ENCODE measurements at regions not wholly inside any gene's neighbourhood (a gene's known extent, or its start where the extent isn't known, plus 50 kb on each side); places are given as distances from the start of the nearest gene placed in this dataset.

GRCh38 chr18:78908462-78909260 lies 71.0 kb upstream of the SALL3 start:
- intact Hi-C loops (cut with DNase I; ENCODE audit: low total_unique reads): no loop called here
- no peaks in the 10 kb centered on the region for H3K36me3 ChIP-seq
- no peak overlapping the region for H3K27ac ChIP-seq
- no peaks in the 10 kb centered on the region for H3K27me3 ChIP-seq
- no peaks in the 10 kb centered on the region for H3K4me1 ChIP-seq
- in situ Hi-C loops (cut with MboI; ENCODE audit: low pct_ligation_motif_present in 1 of 4, low pct_unique_long_range_greater_than_20kb in 1 of 4, low sequenced_read_pairs in 3 of 4): loop anchor here in 1 of 4 donors (25.0 kb wide), 1 partner anchor 104 kb away; no protein-coding TSS in a partner anchor
- H3K4me3 ChIP-seq: no peak overlapping the region
- no peaks in the 10 kb centered on the region for H3K9me3 ChIP-seq
- DNase-seq: no peak
- 86 to 89% methylated on average over 13 to 22 of the region's 22 CpGs for WGBS, 2 donors (ENCODE audit: low coverage in 1 of 2)
- no peak for TF ChIP-seq POLR2A (IDR thresholded peaks at IDR 0.05)
- TF ChIP-seq POLR2AphosphoS5 (IDR thresholded peaks at IDR 0.05): no peak
- no peak for TF ChIP-seq EP300 (IDR thresholded peaks at IDR 0.05; ENCODE audit: low read depth)
- no peak for TF ChIP-seq CTCF (IDR thresholded peaks at IDR 0.05)

- 53% methylated on average over 1 of the region's 1 CpG; no CpG with 5 or more reads in 1 of the 2 donors for WGBS, 2 donors (ENCODE audit: low coverage in 1 of 2)
- no peak for DNase-seq
- no peak overlapping the region for H3K4me3 ChIP-seq
These were observed 67.8 kb upstream of the SALL3 start for GRCh38 chr18:78911751-78912283.

GRCh38 chr18:78912336-78912735 lies 67.3 kb upstream of the SALL3 start:
- no peak overlapping the region for H3K4me3 ChIP-seq
- DNase-seq: no peak
- WGBS, 2 donors (ENCODE audit: low coverage in 1 of 2): 87% methylated on average over 7 of the region's 7 CpGs; no CpG with 5 or more reads in 1 of the 2 donors
- no peaks in the 10 kb centered on the region for H3K4me1 ChIP-seq
- in situ Hi-C loops (cut with MboI; ENCODE audit: low pct_ligation_motif_present in 1 of 4, low pct_unique_long_range_greater_than_20kb in 1 of 4, low sequenced_read_pairs in 3 of 4): loop anchor here in 1 of 4 donors (25.0 kb wide), 1 partner anchor 100 kb away; no protein-coding TSS in a partner anchor
- intact Hi-C loops (cut with DNase I; ENCODE audit: low total_unique reads): no loop called here
- H3K9me3 ChIP-seq: no peaks in the 10 kb centered on the region
- no peak overlapping the region for H3K27ac ChIP-seq
- H3K27me3 ChIP-seq: no peaks in the 10 kb centered on the region
- no peak for TF ChIP-seq POLR2A (IDR thresholded peaks at IDR 0.05)
- no peak for TF ChIP-seq EP300 (IDR thresholded peaks at IDR 0.05; ENCODE audit: low read depth)
- TF ChIP-seq CTCF (IDR thresholded peaks at IDR 0.05): no peak
- no peak for TF ChIP-seq POLR2AphosphoS5 (IDR thresholded peaks at IDR 0.05)
- H3K36me3 ChIP-seq: no peaks in the 10 kb centered on the region

More at GRCh38 chr18:78911751-78912283, 67.8 kb upstream of the SALL3 start:
- Histone ChIP-seq H3K27me3 (no peaks in the 10 kb centered on the region), H3K4me1 (no peaks in the 10 kb centered on the region), H3K9me3 (no peaks in the 10 kb centered on the region), H3K27ac (no peak overlapping the region), H3K36me3 (no peaks in the 10 kb centered on the region)
- TF ChIP-seq CTCF (IDR thresholded peaks at IDR 0.05) (no peak), POLR2AphosphoS5 (IDR thresholded peaks at IDR 0.05) (no peak), POLR2A (IDR thresholded peaks at IDR 0.05) (no peak), EP300 (IDR thresholded peaks at IDR 0.05; ENCODE audit: low read depth) (no peak)
- intact Hi-C loops (cut with DNase I; ENCODE audit: low total_unique reads): no loop called here
- in situ Hi-C loops (cut with MboI; ENCODE audit: low pct_ligation_motif_present in 1 of 4, low pct_unique_long_range_greater_than_20kb in 1 of 4, low sequenced_read_pairs in 3 of 4): loop anchor here in 1 of 4 donors (25.0 kb wide), 1 partner anchor 100 kb away; no protein-coding TSS in a partner anchor

- Histone ChIP-seq H3K9me3 (no peaks in the 10 kb centered on the region), H3K27me3 (no peaks in the 10 kb centered on the region), H3K36me3 (no peaks in the 10 kb centered on the region), H3K4me1 (no peaks in the 10 kb centered on the region), H3K27ac (no peak overlapping the region), H3K4me3 (no peak overlapping the region)
- in situ Hi-C loops (cut with MboI; ENCODE audit: low pct_ligation_motif_present in 1 of 4, low pct_unique_long_range_greater_than_20kb in 1 of 4, low sequenced_read_pairs in 3 of 4): loop anchor here in 1 of 4 donors (25.0 kb wide), 1 partner anchor 99 kb away; no protein-coding TSS in a partner anchor
- 85% methylated on average over 17 of the region's 18 CpGs; no CpG with 5 or more reads in 1 of the 2 donors for WGBS, 2 donors (ENCODE audit: low coverage in 1 of 2)
- TF ChIP-seq POLR2AphosphoS5 (IDR thresholded peaks at IDR 0.05): no peak
- no peak for TF ChIP-seq POLR2A (IDR thresholded peaks at IDR 0.05)
- TF ChIP-seq EP300 (IDR thresholded peaks at IDR 0.05; ENCODE audit: low read depth): no peak
- TF ChIP-seq CTCF (IDR thresholded peaks at IDR 0.05): no peak
- DNase-seq: no peak
- intact Hi-C loops (cut with DNase I; ENCODE audit: low total_unique reads): no loop called here
These were observed 66.8 kb upstream of the SALL3 start for GRCh38 chr18:78912844-78913243.
